OCI-LY1 (cell line): ENCODE measurements at regions not wholly inside any gene's neighbourhood (a gene's known extent, or its start where the extent isn't known, plus 50 kb on each side); places are given as distances from the start of the nearest gene placed in this dataset.

Source experiments
- EZH2 ChIP-seq: fragments of 200-600 bp; sonication (generic), shearing (Covaris generic); IDR thresholded peaks from 2 replicates; pipeline ENCODE4 v1.8.0; 2017; ENCODE audit warnings: borderline replicate concordance, mixed run types, mild to moderate bottlenecking, antibody characterized with exemption, low read length, moderate library complexity, mixed read lengths
- TF ChIP-seq, protein P1 (sequence below): fragments of 200-600 bp; sonication (generic), shearing (Covaris generic); IDR thresholded peaks from 2 replicates; pipeline ENCODE4 v1.5.1; 2017; ENCODE audit warnings: mild to moderate bottlenecking, antibody characterized with exemption, low read length, moderate library complexity, mixed read lengths

- TF ChIP-seq, protein P1, sequence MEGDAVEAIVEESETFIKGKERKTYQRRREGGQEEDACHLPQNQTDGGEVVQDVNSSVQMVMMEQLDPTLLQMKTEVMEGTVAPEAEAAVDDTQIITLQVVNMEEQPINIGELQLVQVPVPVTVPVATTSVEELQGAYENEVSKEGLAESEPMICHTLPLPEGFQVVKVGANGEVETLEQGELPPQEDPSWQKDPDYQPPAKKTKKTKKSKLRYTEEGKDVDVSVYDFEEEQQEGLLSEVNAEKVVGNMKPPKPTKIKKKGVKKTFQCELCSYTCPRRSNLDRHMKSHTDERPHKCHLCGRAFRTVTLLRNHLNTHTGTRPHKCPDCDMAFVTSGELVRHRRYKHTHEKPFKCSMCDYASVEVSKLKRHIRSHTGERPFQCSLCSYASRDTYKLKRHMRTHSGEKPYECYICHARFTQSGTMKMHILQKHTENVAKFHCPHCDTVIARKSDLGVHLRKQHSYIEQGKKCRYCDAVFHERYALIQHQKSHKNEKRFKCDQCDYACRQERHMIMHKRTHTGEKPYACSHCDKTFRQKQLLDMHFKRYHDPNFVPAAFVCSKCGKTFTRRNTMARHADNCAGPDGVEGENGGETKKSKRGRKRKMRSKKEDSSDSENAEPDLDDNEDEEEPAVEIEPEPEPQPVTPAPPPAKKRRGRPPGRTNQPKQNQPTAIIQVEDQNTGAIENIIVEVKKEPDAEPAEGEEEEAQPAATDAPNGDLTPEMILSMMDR: no peak
- TF ChIP-seq EZH2: no peak
Measured at GRCh38 chr3:148230473-148230872, 467.2 kb upstream of the AGTR1 start.
